ENCODE measurements at regions not wholly inside any gene's neighbourhood (a gene's known extent, or its start where the extent isn't known, plus 50 kb on each side); places are given as distances from the start of the nearest gene placed in this dataset.

DNA sequence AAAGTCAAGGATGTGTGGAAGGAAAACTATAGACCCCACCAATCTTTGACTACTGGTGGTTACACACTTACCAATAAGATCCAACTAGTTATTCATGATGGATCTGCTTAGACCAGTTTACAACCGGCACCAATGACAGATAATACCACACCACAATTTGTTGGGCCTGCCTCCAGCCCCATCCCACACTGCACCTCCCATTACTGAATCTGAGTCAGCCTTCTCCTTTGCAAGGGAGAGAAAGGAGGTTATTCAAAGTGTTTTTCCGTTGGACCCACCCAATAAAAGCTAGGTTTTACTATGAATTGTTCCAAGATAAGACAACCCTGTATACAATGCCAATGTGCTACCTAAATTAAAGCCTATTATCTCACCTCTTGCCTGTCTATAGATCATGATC is 453.5 kb downstream of the MTRR start:
- DNase-seq (ENCODE audit: low spot score): no peak

GRCh38 chr5:8327016-8327415 is 458.1 kb downstream of the MTRR start:
- no peak for DNase-seq (ENCODE audit: low spot score)

GRCh38 chr5:8329773-8330172 is 460.8 kb downstream of the MTRR start:
- DNase-seq (ENCODE audit: low spot score): no peak

- DNase-seq (ENCODE audit: low spot score): no peak
Measured at GRCh38 chr5:8332666-8333445, 463.9 kb downstream of the MTRR start.

DNA sequence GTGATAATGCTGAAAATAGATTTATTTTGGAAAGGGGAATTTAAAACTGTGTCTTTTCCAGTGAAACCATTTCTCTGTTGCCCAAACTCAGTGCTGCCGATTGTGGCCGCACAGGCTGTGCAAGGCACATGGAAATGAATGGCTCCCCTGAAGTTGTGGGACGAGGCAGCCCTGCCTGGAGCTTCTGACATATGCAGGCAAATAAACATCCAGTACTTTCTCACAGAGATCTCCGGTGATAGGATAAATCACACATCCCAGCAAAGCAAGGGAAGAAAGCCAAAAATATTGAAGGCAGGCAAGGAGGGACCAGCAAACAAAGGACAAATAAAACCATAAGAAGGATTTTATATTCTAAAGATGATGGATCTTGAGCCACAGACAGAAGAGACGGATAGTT is 464.5 kb downstream of the MTRR start:
- no peak for DNase-seq (ENCODE audit: low spot score)

GRCh38 chr5:8333977-8334376 is 465.0 kb downstream of the MTRR start:
- no peak for DNase-seq (ENCODE audit: low spot score)

- no peak for DNase-seq (ENCODE audit: low spot score)
Measured at GRCh38 chr5:8340261-8340660, 471.3 kb downstream of the MTRR start.

DNA sequence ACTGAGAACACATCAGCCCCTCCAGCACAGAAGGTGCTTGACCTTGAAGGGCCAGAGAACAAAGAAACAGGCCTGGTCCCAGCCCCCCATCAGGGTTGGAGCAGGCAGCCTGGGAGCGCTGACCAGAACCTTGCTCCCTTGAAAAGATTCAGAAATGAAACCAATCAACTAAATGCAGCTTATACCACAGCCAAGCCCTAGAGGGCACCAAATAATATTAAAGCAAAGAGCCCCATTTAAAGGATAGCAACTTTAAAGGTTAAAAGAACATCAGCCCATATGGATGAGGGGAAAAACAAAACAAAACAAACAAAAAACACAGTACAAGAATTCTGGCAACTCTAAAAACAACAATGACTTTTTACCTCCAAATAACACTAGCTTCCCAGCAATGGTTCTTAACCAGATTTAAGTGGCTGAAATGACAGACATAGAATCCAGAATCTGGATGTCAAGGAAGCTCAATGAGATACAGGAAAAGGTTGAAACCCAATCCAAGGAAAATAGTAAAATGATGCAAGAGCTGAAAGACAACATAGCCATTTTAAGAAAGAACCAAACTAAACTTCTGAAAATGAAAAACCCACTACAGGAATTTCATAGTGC is 471.9 kb downstream of the MTRR start:
- no peak for DNase-seq (ENCODE audit: low spot score)

- no peak for DNase-seq (ENCODE audit: low spot score)
Measured at GRCh38 chr5:8341406-8341805, 472.5 kb downstream of the MTRR start.

DNA sequence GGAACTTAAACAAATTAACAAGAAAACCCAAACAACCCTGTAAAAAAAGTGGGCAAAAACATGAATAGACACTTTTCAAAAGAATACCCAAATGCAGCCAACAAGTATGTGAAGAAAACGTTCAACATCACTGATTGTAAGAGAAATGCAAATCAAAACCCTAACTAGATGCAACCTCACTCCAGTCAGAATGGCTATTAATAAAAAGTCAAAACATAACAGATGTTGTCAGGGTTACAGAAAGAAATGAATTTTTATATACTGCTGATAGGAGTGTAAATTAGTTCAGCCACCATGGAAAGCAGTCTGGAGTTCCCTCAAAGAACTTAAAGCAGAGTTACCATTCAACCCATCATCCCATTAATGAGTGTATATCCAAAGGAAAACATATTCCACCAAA is 479.0 kb downstream of the MTRR start:
- DNase-seq (ENCODE audit: low spot score): no peak

- DNase-seq (ENCODE audit: low spot score): no peak
Measured at GRCh38 chr5:8349855-8350254, 480.9 kb downstream of the MTRR start.

- DNase-seq (ENCODE audit: low spot score): no peak
Measured at GRCh38 chr5:8350644-8351339, 481.8 kb downstream of the MTRR start.

- DNase-seq (ENCODE audit: low spot score): no peak
Measured at GRCh38 chr5:8355981-8356380, 487.0 kb downstream of the MTRR start.

DNA sequence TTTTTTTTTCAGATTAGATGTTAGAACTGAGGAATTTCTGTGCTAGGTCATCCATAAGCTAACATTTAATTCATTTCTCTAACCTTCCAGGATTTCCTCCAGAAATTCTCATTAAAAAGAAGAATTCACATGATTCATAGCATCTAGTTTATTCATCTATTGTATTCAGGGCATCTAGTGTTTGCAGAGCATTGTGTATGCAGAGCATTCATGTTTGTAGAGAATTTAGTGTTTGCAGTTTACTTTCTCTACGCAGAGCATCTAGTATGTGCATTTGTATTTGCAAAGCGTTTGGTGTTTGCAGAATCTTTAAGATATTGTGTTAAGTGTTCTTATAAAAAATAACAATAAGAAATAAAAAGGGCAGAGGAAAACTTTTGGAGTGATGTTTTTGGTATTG is 491.1 kb downstream of the MTRR start:
- DNase-seq (ENCODE audit: low spot score): no peak

DNA sequence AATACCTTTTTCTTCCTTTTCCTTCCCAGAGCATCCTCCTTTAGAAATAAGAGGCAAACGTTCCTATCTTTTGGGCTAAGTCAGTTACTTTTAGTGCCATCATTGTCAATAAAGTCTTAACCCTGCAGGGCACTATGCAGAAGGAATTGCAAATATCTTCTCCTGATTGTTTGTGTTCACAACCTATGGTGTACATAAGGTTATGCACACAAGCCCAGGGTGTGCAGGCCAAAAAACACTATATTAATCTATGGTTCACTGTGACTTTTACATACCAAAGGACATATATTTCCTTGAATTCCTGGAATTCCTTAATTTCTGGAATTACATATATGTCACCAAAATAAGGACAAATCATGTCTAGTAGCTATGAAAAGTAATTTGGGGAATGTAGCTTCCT is 493.5 kb downstream of the MTRR start:
- DNase-seq (ENCODE audit: low spot score): no peak

- DNase-seq (ENCODE audit: low spot score): no peak
Measured at GRCh38 chr5:8363138-8363537, 494.2 kb downstream of the MTRR start.

DNA sequence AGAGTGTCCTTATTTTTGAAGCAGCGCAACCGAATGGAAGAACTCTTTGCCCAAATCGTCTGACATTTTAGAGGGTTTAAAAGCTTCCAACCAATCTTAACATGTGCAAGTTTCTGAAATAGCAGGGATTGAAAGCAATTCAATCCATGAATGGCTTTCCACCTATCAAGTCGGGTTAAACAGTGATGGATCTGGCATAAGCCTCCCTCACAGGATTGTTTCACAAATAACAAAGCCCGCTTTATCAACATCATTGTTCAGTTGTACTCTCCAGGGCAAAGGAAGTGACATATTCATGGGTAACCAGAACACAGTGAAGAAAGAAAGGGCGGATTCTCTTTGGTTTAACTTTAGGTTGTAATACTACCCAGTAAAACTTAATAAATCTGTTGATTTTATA is 497.3 kb downstream of the MTRR start:
- DNase-seq (ENCODE audit: low spot score): no peak

DNA sequence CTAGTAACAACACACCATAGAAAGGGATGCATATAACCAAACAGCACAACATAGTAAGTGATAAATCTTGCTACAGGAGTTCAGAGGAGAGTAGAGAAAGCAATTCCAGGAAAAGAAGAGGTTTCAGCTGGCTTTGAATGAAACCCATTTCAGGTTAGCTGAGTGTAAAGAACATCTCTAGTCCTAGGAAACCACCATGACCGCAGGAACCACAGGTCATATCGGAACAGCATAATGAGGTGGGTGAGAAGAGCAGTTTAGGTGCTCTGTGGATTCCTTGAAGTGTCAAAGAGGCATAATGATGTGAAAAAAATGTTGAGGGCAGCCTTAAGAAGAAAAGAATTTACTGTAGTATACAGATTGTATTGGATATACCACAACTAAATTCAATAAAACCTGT is 507.5 kb downstream of the MTRR start:
- no peak for DNase-seq (ENCODE audit: low spot score)

GRCh38 chr5:8381972-8382371 is 513.0 kb downstream of the MTRR start:
- DNase-seq (ENCODE audit: low spot score): no peak

DNA sequence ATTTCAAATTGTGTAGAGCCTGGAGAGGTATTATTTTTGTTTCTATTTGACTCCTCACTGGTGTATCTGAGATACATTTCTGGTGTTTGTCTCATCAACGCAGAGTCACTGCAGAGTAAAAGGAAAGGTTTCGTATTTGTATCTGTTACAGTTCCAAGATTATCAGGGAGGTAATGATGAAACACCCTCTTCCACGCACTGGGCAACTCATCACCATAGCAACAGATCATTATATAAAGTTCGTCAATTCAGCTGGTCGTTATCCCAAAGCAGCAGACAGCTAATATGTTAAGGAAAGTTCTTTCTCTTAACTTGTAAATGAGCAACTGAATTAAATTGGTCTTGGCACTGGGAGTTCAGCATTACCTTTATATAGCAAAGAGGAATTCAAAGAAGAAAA is 513.5 kb downstream of the MTRR start:
- DNase-seq (ENCODE audit: low spot score): no peak

DNA sequence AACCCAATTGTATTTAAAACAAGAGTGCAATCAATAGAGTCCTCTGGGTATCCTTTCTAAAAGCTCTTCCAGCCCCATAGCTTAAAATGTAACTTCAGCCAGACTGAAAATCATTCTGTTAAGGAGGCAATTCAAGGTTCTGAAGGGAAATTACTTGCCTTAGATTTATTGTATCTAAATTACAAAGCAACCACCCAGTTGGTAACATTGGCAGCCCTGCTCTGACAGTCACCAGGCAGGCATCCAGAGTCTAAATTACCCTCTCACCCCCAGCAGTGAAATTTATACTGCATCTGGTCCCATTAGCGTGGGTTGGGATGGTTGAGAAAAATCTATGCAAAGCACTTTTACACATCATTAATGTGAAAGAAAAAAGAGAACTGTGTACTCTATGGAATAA is 514.7 kb downstream of the MTRR start:
- DNase-seq (ENCODE audit: low spot score): no peak

GRCh38 chr5:8386719-8387288 is 517.9 kb downstream of the MTRR start:
- no peak for DNase-seq (ENCODE audit: low spot score)

GRCh38 chr5:8391911-8392310 is 523.0 kb downstream of the MTRR start:
- DNase-seq (ENCODE audit: low spot score): no peak

Data from CD4-positive, alpha-beta T cell treated with Interleukin-2 at 100 ng/mL for 4 hours (primary cell).